SU-DHL-6 (cell line): ENCODE measurements at regions not wholly inside any gene's neighbourhood (a gene's known extent, or its start where the extent isn't known, plus 50 kb on each side); places are given as distances from the start of the nearest gene placed in this dataset.

Experiments
- H2AFZ ChIP-seq: fragments of 200-600 bp; sonication (generic); 2 replicates; pipeline ENCODE4 v1.6.1; 2014; ENCODE audit warnings: low read depth, mild to moderate bottlenecking, moderate library complexity, mixed read lengths, antibody characterized with exemption, low read length; ENCODE audit not compliant: severe bottlenecking
- H3F3A ChIP-seq: fragments of 200-600 bp; shearing (Covaris generic); 2 replicates; pipeline ENCODE4 v1.6.0; 2016; ENCODE audit warnings: antibody characterized with exemption, mild to moderate bottlenecking; ENCODE audit not compliant: insufficient read depth
- H3K27ac ChIP-seq: fragments of 200-600 bp; sonication (generic); 2 replicates; pipeline ENCODE4 v1.5.1; 2016; ENCODE audit warnings: low read depth, mild to moderate bottlenecking, low read length, moderate library complexity, mixed read lengths
- H3K27me3 ChIP-seq: fragments of 200-600 bp; sonication (generic), shearing (Covaris generic); 2 replicates; pipeline ENCODE4 v1.6.0; 2014; ENCODE audit warnings: mild to moderate bottlenecking, low read length
- H3K36me3 ChIP-seq: fragments of 200-600 bp; sonication (generic); 2 replicates; pipeline ENCODE4 v1.6.1; 2014; ENCODE audit warnings: mild to moderate bottlenecking, low read length, mixed read lengths
- H3K4me2 ChIP-seq: fragments of 300-600, 200-600 bp; shearing (Covaris generic), sonication (generic); 2 replicates; pipeline ENCODE4 v1.6.0; 2014; ENCODE audit warnings: low read length, low read depth, mild to moderate bottlenecking; ENCODE audit not compliant: poor library complexity, severe bottlenecking
- H3K4me3 ChIP-seq: fragments of 200-600 bp; sonication (generic); 2 replicates; pipeline ENCODE4 v1.5.1; 2014; ENCODE audit warnings: antibody characterized with exemption, low read length, mild to moderate bottlenecking, mixed read lengths; ENCODE audit not compliant: insufficient read depth, poor library complexity, severe bottlenecking
- H3K79me2 ChIP-seq: fragments of 200-600 bp; sonication (generic); 2 replicates; pipeline ENCODE4 v1.6.1; 2014; ENCODE audit warnings: mild to moderate bottlenecking, low read length, moderate library complexity; ENCODE audit not compliant: insufficient read depth
- H3K9ac ChIP-seq: fragments of 200-600 bp; sonication (generic); 2 replicates; pipeline ENCODE4 v1.7.0; 2014; ENCODE audit warnings: mild to moderate bottlenecking, low read length
- H3K9me2 ChIP-seq: fragments of 200-600 bp; sonication (generic); replicated peaks from 2 replicates; pipeline ENCODE4 v1.6.1; 2014; ENCODE audit warnings: low read length; ENCODE audit not compliant: insufficient read depth
- H3K9me3 ChIP-seq: fragments of 200-600 bp; sonication (generic); 2 replicates; pipeline ENCODE4 v1.6.1; 2014; ENCODE audit warnings: low read length, mixed read lengths; ENCODE audit not compliant: insufficient read depth
- H4K20me1 ChIP-seq: fragments of 200-600 bp; sonication (generic); 2 replicates; pipeline ENCODE4 v1.6.1; 2014; ENCODE audit warnings: low read depth, mild to moderate bottlenecking, antibody characterized with exemption, low read length, moderate library complexity, mixed read lengths
- EZH2phosphoT487 ChIP-seq: fragments of 200-600 bp; sonication (generic), shearing (Covaris generic); conservative IDR thresholded peaks from 2 replicates; pipeline ENCODE4 v1.6.1; 2018; ENCODE audit warnings: mild to moderate bottlenecking, antibody characterized with exemption, low read length, moderate library complexity, mixed read lengths
- TF ChIP-seq, protein P1 (sequence below): fragments of 200-600 bp; sonication (generic); IDR thresholded peaks from one replicate; pipeline ENCODE4 v1.5.1; 2017; ENCODE audit warnings: antibody characterized with exemption, mild to moderate bottlenecking, low read length, moderate library complexity; ENCODE audit not compliant: insufficient read depth, poor library complexity, severe bottlenecking

DNA sequence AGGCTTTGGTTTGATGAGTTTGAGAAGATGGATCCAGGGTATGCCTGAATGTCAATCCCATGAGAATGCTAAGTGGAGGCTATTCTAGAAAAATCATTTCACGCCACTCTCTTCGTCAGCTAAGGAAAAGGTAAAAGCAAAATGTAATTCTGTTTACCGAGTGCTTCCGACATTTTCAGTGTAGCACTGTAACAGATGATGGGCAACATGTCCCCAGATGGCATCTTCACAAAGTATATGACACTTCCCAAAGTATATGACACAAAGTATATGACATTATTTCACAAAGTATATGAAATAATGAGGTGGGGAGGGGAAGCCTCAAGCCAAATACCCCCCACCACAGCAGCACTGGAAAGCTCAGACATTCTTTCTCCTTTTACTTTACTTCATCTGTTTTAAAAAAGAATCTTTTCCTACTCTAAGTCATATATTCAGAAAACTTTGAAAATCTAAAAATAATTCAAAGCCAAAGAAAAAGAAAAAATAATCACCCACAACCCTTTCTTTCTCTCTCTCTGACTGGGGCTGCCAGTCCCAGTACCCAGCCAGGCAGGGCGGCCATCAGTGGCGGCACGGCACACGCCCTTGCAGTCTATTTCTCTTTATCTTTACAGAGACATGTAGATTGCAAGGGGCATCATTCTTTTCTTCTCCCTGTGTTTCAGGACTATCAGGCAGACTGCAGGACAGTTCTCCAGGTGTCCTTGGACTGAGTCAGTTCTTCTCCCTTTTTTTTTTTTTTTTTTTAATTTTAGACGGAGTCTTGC lies 179.8 kb downstream of the SNX10 start:
- H3K27ac ChIP-seq: no peak overlapping the region
- H3F3A ChIP-seq: no peaks in the 10 kb centered on the region
- H3K4me2 ChIP-seq: no peak overlapping the region
- no peak overlapping the region for H3K4me3 ChIP-seq
- no peak for TF ChIP-seq EZH2phosphoT487
- TF ChIP-seq, protein P1, sequence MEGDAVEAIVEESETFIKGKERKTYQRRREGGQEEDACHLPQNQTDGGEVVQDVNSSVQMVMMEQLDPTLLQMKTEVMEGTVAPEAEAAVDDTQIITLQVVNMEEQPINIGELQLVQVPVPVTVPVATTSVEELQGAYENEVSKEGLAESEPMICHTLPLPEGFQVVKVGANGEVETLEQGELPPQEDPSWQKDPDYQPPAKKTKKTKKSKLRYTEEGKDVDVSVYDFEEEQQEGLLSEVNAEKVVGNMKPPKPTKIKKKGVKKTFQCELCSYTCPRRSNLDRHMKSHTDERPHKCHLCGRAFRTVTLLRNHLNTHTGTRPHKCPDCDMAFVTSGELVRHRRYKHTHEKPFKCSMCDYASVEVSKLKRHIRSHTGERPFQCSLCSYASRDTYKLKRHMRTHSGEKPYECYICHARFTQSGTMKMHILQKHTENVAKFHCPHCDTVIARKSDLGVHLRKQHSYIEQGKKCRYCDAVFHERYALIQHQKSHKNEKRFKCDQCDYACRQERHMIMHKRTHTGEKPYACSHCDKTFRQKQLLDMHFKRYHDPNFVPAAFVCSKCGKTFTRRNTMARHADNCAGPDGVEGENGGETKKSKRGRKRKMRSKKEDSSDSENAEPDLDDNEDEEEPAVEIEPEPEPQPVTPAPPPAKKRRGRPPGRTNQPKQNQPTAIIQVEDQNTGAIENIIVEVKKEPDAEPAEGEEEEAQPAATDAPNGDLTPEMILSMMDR: no peak
- no peaks in the 10 kb centered on the region for H3K9me3 ChIP-seq
- H3K9me2 ChIP-seq: no peaks in the 10 kb centered on the region
- no peaks in the 10 kb centered on the region for H3K79me2 ChIP-seq
- no peaks in the 10 kb centered on the region for H4K20me1 ChIP-seq
- H2AFZ ChIP-seq: no peak overlapping the region
- no peaks in the 10 kb centered on the region for H3K27me3 ChIP-seq
- H3K36me3 ChIP-seq: no peaks in the 10 kb centered on the region
- H3K9ac ChIP-seq: no peak overlapping the region

GRCh38 chr7:26472971-26473370 lies 181.3 kb downstream of the SNX10 start:
- Histone ChIP-seq H3K27me3 (no peaks in the 10 kb centered on the region), H3K36me3 (no peaks in the 10 kb centered on the region), H3F3A (no peaks in the 10 kb centered on the region), H3K4me3 (no peak overlapping the region), H3K4me2 (no peak overlapping the region), H3K79me2 (no peaks in the 10 kb centered on the region), H2AFZ (no peak overlapping the region), H3K9me2 (no peaks in the 10 kb centered on the region), H3K9ac (no peak overlapping the region), H4K20me1 (no peaks in the 10 kb centered on the region), H3K9me3 (no peaks in the 10 kb centered on the region), H3K27ac (no peak overlapping the region)
- no peak for TF ChIP-seq EZH2phosphoT487
- TF ChIP-seq, protein P1: no peak

DNA sequence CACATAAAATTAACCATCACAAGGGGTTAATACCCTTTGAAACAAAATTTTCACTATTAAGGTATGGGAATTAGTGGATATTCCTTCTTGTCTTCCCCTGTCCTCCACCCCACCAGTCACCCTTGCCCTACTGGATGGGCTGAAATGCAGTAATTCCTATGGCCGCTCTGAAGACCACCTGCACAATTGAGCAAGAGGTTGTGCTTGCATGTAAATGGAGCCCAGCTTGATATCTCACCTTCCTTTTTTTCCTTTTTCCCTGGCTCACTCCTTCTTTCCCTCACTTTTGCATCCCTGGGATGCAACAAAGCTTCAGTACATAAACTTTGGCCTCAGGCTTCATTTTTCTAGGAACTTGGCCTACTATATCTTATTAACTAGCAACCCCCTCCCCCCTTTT lies 184.6 kb downstream of the SNX10 start:
- Histone ChIP-seq H3K27ac (no peak overlapping the region), H3K9ac (no peak overlapping the region), H3K4me3 (no peak overlapping the region), H3K9me2 (no peaks in the 10 kb centered on the region), H4K20me1 (no peaks in the 10 kb centered on the region), H3K79me2 (no peaks in the 10 kb centered on the region), H3K27me3 (no peaks in the 10 kb centered on the region), H3K9me3 (no peaks in the 10 kb centered on the region), H2AFZ (no peak overlapping the region), H3K4me2 (no peak overlapping the region), H3K36me3 (no peaks in the 10 kb centered on the region), H3F3A (no peaks in the 10 kb centered on the region)
- no peak for TF ChIP-seq EZH2phosphoT487
- TF ChIP-seq, protein P1: no peak
